AG04449 (cell line): ENCODE measurements at regions not wholly inside any gene's neighbourhood (a gene's known extent, or its start where the extent isn't known, plus 50 kb on each side); places are given as distances from the start of the nearest gene placed in this dataset.
"Not testable (repeated sequence)": the region's sequence is repeated elsewhere in the genome, so short reads cannot be mapped to it uniquely, and the experiment has no call there.

Experiments
- CTCF ChIA-PET: fragments of 350-600 bp; formaldehyde crosslinking; extraction: SDS; loops from one replicate; lab custom pipeline; 2021; ENCODE audit warnings: antibody characterized with exemption; lab: Yijun Ruan, JAX
- POLR2A ChIA-PET: fragments of 400-600, 350-600 bp; formaldehyde crosslinking; extraction: SDS; loops from one replicate; lab custom pipeline; 2020; ENCODE audit warnings: antibody characterized with exemption, inconsistent platforms; lab: Yijun Ruan, JAX
- DNase-seq: peaks from one replicate; pipeline ENCODE4 v3.0.0-alpha.2; 2010; ENCODE audit warnings: low read depth, low spot score
- H3K4me3 ChIP-seq: 2 replicates; pipeline ENCODE4 v1.5.1; 2011; ENCODE audit warnings: low read depth, mild to moderate bottlenecking, control low read depth, low read length
- CTCF ChIP-seq: IDR thresholded peaks from one replicate; pipeline ENCODE4 v1.5.1; 2011; ENCODE audit warnings: mild to moderate bottlenecking, moderate library complexity, low read length, control low read depth, inconsistent platforms; ENCODE audit not compliant: insufficient read depth; ENCODE audit errors: missing control alignments

GRCh38 chr12:43210485-43211192, 341.4 kb downstream of the ADAMTS20 start:
- ChIA-PET POLR2A (no interaction called here), CTCF (interaction anchor here (1.2 kb wide), 1 partner anchor 10 kb away, joined by 5 read pairs; no protein-coding TSS in a partner anchor)
- DNase-seq = no peak
- no peak for TF ChIP-seq CTCF
- H3K4me3 ChIP-seq = no peak overlapping the region

- DNase-seq = no peak
- ChIA-PET POLR2A (no interaction called here), CTCF (no interaction called here)
- no peak for TF ChIP-seq CTCF
- H3K4me3 ChIP-seq = no peak overlapping the region
These were observed 343.4 kb downstream of the ADAMTS20 start for GRCh38 chr12:43208627-43209026.

- ChIA-PET CTCF (no interaction called here), POLR2A (no interaction called here)
- no peak for DNase-seq
- H3K4me3 ChIP-seq = no peak overlapping the region
- no peak for TF ChIP-seq CTCF
These were observed 343.8 kb downstream of the ADAMTS20 start for GRCh38 chr12:43208221-43208620.

GRCh38 chr12:43206396-43206795, 345.6 kb downstream of the ADAMTS20 start:
- CTCF ChIA-PET = interaction anchor here (0.8 kb wide), 1 partner anchor 237 kb away, joined by 3 read pairs; no protein-coding TSS in a partner anchor
- TF ChIP-seq CTCF = no peak
- POLR2A ChIA-PET = no interaction called here
- DNase-seq = no peak
- no peak overlapping the region for H3K4me3 ChIP-seq

- DNase-seq = no peak
- no peak for TF ChIP-seq CTCF
- no peak overlapping the region for H3K4me3 ChIP-seq
- POLR2A ChIA-PET = no interaction called here
- CTCF ChIA-PET = no interaction called here
These were observed 353.4 kb downstream of the ADAMTS20 start for GRCh38 chr12:43198608-43199007.

GRCh38 chr12:43196268-43196907, 355.6 kb downstream of the ADAMTS20 start:
- ChIA-PET CTCF (no interaction called here), POLR2A (no interaction called here)
- no peak for DNase-seq

GRCh38 chr12:43193096-43193495, 358.9 kb downstream of the ADAMTS20 start:
- H3K4me3 ChIP-seq, CTCF ChIA-PET, DNase-seq, POLR2A ChIA-PET: not testable (repeated sequence)

More at GRCh38 chr12:43196268-43196907, 355.6 kb downstream of the ADAMTS20 start:
- H3K4me3 ChIP-seq = no peak overlapping the region
- TF ChIP-seq CTCF = no peak

- CTCF ChIA-PET, H3K4me3 ChIP-seq, DNase-seq, POLR2A ChIA-PET: not testable (repeated sequence)
These were observed 359.6 kb downstream of the ADAMTS20 start for GRCh38 chr12:43192442-43192841.
